ENCODE measurements at regions not wholly inside any gene's neighbourhood (a gene's known extent, or its start where the extent isn't known, plus 50 kb on each side); places are given as distances from the start of the nearest gene placed in this dataset.

- TF ChIP-seq ZNF274 (IDR thresholded peaks at IDR 0.05; ENCODE audit: low read depth, low read length) (no peak), SUZ12 (IDR thresholded peaks at IDR 0.05; ENCODE audit: extremely low read depth, insufficient read depth, insufficient read length) (no peak)
Observed at GRCh38 chr2:204346906-204347305, 198.4 kb upstream of the PARD3B start.

Data from NT2/D1 (cell line).